Skin epidermis (tissue), 12 donors: ENCODE measurements at regions not wholly inside any gene's neighbourhood (a gene's known extent, or its start where the extent isn't known, plus 50 kb on each side); places are given as distances from the start of the nearest gene placed in this dataset.
"Not testable (repeated sequence)": the region's sequence is repeated elsewhere in the genome, so short reads cannot be mapped to it uniquely, and the experiment has no call there.

Experiments used
- H3K27ac ChIP-seq, 21 experiments: fragments of 200-600 bp; sonication (generic) in 11 of 21; one replicate each; pipeline ENCODE4 v1.5.0; 2020; ENCODE audit warnings: mild to moderate bottlenecking in 3 of 21, inconsistent platforms in 2 of 21, moderate library complexity in 2 of 21
- H3K4me3 ChIP-seq, 7 experiments: fragments of 200-600 bp; sonication (generic) in 2 of 7; one replicate each; pipeline ENCODE4 v1.5.0; 2020; ENCODE audit warnings: inconsistent platforms in 2 of 7, mild to moderate bottlenecking in 2 of 7, moderate library complexity in 1 of 7

DNA sequence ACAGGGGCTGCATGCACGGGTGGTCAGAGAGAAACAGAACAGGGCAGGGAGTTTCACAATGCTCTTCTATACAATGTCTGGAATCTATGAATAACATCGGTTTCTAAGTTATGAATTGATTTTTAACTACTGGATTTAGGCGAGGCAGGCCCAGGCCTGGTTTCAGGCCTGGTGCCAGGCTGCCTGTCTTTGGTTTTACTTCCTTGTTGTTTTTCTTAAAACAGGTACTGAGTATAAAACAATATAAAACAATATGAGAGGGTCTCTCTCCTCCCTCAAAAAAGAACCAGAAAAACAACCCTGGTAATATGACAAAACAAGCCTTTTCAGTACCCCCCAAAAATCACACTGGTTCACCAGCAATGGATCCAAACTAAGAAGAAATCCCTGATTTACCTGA lies 196.1 kb upstream of the ANXA10 start:
- not testable (repeated sequence) for H3K4me3 ChIP-seq
- peak overlapping the region in 7 of 21 experiments; percentile 1 to 52 (median 32) for H3K27ac ChIP-seq

DNA sequence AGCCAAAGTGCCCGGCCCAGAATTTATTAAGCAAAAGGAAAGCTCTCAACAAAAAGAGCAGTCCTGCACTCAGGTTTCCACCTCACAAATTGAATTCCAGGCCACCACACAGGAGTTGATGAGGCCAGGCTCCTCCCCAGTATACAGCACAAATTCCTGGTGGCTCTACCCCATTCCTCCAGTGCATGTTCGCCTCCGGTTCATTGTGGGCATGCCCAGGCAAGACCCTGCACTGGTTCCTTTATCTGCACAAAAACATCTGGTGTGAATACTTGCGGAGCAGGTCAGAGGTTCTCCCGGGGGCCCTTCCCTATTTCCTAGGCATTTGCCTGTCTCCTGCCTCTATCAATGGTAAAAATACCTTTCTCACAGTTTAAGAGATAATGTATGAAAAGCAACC lies 195.2 kb upstream of the ANXA10 start:
- H3K27ac ChIP-seq = peak overlapping the region in 7 of 21 experiments; percentile 1 to 52 (median 32)

DNA sequence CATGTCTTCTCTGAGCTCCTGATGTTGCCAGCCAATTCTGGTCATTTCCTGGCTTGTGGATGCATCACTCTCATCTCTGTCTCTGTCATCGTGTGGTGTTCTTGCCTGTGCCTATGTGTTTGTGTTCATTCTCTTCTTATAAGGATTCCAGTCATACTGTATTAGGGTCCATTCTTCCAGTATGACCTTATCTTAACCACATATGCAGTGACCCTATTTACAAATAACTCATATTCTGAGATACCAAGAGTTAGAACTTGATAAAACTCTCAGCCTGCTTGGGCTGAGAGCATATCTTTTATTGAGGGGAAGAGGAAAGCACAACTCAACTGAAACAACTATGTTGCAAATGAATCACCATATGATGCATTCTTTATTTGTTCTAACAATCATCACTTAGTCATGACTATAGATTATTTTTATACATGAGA lies 189.0 kb upstream of the ANXA10 start:
- H3K27ac ChIP-seq = no peak overlapping the region
- no peak overlapping the region for H3K4me3 ChIP-seq

More for the DNA sequence above, 195.2 kb upstream of the ANXA10 start:
- H3K4me3 ChIP-seq = no peak overlapping the region

DNA sequence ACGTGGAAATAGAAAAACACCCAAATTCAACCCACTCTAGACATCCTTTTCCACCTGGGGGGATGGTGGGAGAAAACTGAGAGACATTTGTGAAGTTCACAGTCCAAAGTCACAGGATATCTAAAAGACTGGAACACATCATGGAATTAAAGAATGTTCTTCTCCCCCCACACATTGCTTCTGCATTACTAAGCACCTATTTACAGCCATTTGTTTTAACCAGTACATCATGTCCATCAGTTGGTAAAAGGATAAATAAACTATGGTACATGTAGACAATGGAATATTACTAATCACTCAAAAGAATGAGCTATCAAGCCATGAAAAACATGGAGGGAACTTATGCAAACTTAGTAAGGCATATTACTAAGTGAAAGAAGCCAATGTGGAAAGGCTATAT lies 185.5 kb upstream of the ANXA10 start:
- Histone ChIP-seq H3K4me3 (no peak overlapping the region), H3K27ac (no peak overlapping the region)

DNA sequence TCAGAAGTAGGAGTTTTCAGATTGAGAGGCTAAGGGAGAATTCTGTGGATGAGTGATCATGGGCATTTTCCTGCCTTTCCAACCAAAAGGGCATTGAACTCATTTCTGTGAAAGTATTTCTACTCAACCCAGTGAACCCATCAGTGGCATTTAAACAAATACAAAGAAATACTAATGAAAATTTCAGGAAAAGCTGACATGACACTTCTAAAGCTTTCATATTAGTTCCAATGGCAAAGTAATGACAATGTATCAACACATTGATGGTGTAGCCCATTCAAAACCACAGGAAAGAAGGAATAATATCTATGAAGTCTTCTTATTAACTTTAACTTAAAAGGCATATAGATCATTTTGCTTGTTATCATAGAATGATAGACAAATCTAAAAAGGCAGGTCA lies 183.5 kb upstream of the ANXA10 start:
- no peak overlapping the region for H3K27ac ChIP-seq

DNA sequence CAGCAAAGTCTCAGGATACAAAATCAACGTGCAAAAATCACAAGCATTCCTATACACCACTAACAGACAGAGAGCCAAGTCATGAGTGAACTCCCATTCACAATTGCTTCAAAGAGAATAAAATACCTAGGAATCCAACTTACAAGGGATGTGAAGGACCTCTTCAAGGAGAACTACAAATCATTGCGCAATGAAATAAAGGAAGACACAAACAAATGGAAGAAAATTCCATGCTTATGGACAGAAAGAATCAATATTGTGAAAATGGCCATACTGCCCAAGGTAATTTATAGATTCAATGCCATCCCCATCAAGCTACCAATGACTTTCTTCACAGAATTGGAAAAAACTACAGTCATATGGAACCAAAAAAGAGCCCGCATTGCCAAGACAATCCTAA lies 179.8 kb upstream of the ANXA10 start:
- H3K27ac ChIP-seq, H3K4me3 ChIP-seq: not testable (repeated sequence)

More for the DNA sequence above, 183.5 kb upstream of the ANXA10 start:
- H3K4me3 ChIP-seq = no peak overlapping the region

DNA sequence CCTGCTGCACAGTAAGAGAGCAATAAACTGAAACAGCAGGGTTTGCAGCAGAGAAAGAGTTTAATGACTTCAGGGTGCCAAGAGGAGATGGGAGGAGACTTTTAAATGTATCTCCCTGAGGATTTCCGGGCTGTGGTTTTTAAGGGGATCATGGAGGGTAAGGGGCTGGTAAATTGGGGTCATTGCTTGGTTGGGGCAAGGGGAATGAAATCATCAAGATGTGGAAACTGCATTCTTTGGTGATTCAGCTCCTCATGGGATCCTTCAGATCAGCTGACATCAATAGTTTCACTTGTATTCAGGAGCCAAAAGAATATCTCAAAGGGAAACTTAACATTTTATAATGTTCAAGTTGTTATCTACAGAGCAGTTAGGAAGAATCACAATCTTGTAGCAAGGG lies 174.3 kb upstream of the ANXA10 start:
- H3K4me3 ChIP-seq = no peak overlapping the region

DNA sequence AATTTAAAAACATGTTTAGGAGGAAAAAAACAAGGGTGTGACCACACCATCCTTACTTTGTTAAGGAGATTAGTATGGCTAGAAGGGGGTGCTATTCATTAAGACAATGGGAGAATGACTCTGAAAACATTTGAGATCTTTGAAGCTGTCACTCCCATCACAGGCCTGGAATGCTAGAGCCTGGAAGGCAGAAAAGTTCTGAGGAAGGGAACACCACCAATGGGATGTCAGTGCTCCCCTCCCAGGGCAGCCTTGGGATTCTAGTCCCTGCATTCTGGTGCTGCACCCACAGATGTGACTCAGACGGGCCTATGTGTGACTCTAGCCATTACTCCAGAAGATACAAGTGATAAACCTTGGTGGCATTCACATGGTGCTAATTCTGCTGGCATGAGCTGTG lies 162.2 kb upstream of the ANXA10 start:
- H3K27ac ChIP-seq = no peak overlapping the region

More for the DNA sequence above, 174.3 kb upstream of the ANXA10 start:
- H3K27ac ChIP-seq = no peak overlapping the region

DNA sequence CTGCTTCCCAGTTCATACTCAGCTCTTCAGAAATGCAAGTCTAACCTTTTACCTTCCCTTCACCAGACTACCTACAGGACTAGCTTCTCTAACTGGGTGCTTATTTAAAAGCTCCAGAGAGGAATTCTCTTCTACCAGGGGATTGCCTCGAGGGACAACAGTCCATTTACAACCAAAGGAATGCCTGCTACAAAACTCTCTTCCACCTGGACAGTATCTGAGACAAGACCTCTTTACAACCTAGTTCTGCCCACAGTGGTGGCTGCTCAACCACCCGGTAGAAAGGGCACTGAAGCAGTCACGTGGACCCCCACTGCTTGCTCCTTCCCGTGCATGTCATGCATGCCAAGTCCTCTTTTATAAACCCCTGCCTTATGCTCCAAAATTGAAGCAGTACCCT lies 158.1 kb upstream of the ANXA10 start:
- H3K4me3 ChIP-seq = no peak overlapping the region
- no peak overlapping the region for H3K27ac ChIP-seq

More for the DNA sequence above, 162.2 kb upstream of the ANXA10 start:
- no peak overlapping the region for H3K4me3 ChIP-seq

DNA sequence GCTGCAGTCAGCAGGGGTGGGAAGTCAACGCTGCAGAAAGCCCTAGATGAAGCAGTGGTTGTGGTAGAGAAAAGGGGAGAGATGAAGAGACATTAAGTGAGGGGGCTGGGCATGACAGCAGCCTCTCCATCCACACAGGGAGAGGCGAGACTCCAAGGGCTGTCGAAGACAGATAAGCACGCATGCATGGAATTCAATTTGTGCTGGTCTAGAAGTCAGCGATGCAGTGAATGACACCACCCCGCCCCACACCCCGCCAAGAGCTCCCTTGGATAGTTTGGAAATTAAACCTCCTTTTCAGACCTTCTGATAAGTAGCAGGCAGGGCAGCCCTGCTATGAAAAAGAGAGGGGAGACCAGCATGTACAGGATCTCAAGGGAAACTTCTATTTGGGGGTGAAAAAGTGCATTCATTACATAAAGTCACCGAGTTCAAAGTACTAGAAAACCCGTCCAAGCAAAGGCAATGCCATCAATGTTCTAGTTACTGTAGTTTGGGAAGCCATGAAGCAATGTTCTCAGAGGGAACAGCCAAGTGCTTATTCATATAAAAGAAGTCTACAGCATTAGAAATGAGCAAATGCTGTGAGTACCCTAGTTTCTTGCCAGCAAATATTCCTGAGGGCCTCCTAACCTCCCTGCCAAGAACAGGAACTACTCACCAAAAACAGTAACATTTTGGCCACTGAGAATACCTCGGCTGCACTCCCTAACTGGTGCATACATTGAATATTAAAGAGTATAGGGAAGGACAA lies 152.3 kb upstream of the ANXA10 start:
- H3K27ac ChIP-seq = no peak overlapping the region
- H3K4me3 ChIP-seq = no peak overlapping the region

DNA sequence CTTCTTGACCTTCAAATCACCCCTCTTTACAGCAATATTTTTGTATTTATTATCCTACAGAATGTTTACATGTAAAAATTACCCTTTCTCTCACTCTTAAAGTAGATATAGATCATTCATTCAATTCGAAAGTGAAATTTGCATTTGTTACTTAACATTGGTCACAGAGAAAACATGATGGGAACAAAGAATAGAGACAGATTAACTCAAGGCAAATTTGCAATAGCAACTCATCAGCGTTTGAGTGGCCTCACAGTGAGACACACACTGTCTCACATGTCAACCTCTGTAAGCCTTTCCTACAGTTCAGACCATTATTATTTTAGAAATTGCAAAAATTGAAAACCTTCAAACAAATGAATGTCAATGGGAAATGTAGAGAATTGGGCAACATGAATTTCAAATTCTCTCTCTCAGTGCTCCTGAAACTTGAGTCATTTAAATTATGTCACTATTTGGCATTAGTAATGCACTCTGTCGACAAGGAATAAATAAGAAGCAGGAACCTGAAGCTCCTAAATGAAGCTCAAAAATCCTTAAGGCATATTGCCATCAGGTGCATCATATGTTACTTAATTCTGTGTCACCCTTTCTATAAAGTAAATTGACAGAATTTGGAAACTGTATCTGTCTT lies 148.3 kb upstream of the ANXA10 start:
- H3K27ac ChIP-seq = no peak overlapping the region
- H3K4me3 ChIP-seq = no peak overlapping the region

DNA sequence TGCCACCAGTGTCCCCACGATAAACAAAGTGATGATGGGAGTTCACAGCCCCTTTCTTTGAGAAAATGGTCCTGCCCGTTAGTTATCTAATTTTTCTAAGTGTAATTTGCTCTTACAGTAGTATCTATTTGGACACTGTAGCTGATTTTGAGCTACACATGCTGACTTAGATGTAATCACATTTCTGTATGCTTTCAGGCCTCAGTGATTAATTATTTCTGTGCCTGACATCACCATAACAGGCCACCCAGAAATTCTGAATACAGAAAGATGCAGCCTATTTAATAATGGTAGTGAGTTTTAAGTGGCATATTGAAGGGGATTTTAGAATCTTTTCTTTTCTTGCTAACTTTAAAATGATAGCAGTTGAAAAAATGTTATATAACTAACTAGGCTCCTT lies 147.6 kb upstream of the ANXA10 start:
- Histone ChIP-seq H3K4me3 (no peak overlapping the region), H3K27ac (no peak overlapping the region)

DNA sequence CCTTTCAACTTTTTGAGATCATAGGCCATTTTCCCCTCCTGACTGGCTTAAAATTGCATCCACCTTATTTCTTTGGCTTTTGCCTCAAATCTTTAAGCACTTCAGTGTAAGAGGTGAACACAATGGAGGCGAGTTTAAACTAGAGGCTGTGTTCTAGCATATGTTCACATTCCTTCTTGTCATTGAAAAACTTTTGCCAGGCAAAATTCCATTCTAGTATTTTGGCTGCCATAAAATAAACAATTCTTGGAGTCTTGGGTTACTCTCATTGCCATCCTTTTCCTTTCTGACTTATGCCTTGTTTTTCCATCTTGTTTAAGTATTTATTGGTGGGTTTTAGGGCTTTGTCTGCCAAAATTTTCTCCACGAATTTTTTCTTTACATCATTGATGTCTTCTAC lies 137.3 kb upstream of the ANXA10 start:
- no peak overlapping the region for H3K27ac ChIP-seq
- no peak overlapping the region for H3K4me3 ChIP-seq

DNA sequence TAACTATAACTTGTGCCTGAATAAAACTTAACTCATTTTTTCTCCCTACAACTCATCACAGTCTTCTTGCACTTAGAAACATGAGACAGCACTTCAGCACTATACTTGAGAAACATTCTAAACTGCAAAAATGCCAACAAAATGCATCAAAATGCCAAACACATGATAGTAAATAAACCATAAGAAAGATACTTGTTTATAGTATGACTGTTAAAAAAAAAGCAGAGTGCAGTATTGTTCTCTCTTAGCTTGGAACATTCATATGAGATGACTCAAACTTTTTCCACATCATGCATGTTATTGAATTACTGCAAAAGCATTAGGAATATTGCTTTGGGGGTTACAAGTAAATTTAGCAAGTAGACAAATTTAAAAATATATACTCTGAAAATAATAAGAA lies 135.7 kb upstream of the ANXA10 start:
- Histone ChIP-seq H3K4me3 (no peak overlapping the region), H3K27ac (no peak overlapping the region)

DNA sequence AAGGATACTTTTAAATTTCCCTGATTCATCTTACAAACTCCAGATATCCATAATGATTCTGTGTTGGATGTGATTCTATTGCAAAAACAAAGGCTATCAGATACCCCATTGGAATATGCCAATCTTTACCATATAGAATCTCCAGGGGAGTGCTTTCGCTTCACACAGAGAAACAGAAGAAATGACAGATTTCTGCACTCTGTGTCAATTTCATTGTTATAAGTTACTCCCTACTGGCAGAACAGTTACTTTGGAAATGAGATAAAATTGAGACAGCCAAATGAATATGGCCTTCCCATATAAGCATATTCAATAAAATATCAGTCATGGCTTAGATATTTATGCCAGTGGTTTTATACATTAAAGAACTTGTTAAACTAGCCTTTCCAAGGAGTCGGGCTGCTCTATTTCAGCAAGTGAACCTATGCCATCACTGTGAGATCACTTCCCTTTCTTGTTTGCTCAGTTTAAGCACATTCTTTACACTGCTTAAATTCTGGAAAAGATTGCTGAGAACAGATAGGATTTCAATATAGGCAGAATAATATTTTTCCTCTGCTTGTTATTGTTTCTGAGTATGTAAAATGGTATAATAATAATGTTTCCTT lies 127.5 kb upstream of the ANXA10 start:
- no peak overlapping the region for H3K27ac ChIP-seq
- H3K4me3 ChIP-seq = no peak overlapping the region

DNA sequence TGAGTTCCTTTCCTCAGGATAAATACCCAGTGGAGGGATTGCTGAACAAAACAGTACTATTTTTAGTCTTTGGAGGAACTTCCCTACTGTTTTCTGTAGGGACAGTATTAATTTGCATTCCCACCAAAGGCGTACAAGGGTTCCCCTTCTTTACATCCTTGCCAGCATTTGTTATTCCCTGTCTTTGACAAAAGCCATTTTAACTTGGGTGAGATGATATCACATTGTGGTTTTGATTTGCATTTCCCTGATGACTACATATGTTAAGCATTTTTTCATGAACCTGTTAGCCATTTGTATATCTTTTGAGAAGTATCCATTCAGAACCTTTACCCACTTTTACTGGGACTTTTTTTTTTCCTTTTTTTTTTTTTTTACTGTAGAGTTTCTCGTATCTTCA lies 126.2 kb upstream of the ANXA10 start:
- no peak overlapping the region for H3K4me3 ChIP-seq
- no peak overlapping the region for H3K27ac ChIP-seq

DNA sequence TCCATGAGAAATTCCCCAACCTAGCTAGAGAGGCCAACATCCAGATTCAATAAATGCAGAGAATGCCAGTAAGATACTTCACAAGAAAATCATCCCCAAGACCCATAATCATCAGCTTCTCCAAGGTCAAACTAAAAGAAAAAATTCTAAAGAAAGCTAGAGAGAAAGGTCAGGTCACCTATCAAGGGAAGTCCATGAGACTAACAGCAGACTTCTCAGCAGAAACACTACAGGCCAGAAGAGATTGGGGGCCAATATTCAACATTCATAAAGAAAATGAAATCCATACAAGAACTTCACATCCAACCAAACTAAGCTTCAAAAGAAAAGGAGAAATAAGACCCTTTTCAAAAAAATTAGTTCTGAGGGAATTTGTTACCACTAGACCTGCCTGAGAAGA lies 118.8 kb upstream of the ANXA10 start:
- no peak overlapping the region for H3K27ac ChIP-seq
- no peak overlapping the region for H3K4me3 ChIP-seq

DNA sequence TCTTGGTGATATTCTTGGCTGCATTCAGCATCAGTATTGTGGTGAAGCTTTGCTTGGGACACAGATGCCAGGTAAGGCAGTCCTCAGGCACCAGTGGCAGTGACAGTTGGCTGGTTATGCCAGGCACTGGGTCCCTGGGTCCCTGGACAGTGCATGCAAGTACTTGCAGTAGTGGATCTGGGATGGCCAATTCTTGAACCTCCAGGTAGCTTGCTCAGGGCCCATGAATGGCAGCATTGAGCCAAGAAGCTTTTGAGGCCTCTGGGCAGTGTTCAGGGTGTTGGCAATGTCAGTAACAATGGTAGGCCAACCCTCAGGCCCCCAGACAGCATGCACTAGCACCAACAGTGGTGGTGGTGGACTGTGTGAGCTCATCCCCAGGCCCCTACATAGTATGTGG lies 106.8 kb upstream of the ANXA10 start:
- Histone ChIP-seq H3K27ac (no peak overlapping the region), H3K4me3 (no peak overlapping the region)

DNA sequence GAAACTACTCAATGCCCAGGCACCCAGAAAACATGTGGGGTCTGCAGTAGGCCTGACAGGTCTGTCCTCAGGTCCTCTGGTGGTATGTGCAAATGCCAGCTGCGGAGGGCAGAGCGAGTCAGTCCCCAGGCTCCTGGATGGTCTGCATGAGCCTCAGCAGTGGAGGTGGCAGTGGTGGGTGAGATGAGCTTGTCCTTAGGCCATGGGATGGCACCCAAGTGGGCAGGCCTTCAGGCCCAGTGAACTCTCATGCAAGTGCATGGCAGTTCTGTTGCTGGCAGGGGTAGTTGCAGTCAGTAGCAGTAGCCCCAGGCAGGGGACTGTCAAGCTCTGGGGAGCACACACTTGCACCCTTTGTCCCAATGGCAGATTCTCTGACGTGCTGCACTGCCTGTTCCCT lies 106.3 kb upstream of the ANXA10 start:
- Histone ChIP-seq H3K27ac (no peak overlapping the region), H3K4me3 (no peak overlapping the region)

DNA sequence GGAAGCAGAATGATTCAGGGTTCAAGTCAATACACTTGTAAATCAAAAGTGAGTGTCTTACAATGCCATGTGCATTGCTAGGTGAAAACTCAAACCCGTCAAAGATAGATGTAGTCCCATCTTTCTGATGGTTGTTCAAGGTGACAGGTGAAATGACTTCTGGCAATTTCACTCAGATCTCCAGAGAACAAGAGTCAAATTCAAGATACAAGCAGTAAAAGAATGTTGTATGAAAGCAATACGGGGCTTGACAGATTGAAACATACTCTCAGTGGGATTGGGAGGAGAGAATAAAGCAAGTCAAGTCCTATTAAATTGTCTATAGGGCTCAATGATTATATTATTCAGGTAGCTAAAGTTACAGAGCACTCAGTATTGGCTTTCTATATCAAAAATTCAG lies 105.1 kb upstream of the ANXA10 start:
- H3K27ac ChIP-seq = no peak overlapping the region
- no peak overlapping the region for H3K4me3 ChIP-seq

DNA sequence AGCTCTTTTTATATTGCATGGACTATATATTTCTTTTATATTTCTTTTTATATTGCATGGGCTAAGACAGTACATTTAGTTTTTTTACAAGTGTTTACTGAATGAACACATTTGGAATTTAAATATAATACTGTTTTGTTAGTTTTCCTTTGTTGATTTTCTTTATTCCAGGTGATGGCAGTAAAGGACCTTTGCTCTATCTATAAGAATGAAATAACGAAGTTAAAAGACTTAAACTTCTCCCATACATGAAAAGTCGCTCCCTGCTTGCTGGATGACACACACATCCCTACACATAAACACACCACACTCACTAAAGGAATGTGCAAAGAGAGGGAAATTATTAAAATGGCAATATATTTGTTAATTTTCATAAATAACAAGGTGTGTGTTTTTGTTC lies 102.5 kb upstream of the ANXA10 start:
- no peak overlapping the region for H3K27ac ChIP-seq
- H3K4me3 ChIP-seq = no peak overlapping the region
